A549 (cell line): ENCODE measurements at regions not wholly inside any gene's neighbourhood (a gene's known extent, or its start where the extent isn't known, plus 50 kb on each side); places are given as distances from the start of the nearest gene placed in this dataset.

ENCODE experiments used
- CTCF ChIP-seq: fragments of >200 bp; sonication (Bioruptor Twin); formaldehyde crosslinking; IDR thresholded peaks from 3 replicates; pipeline ENCODE4 v1.5.1; 2016
- JUNB ChIP-seq: fragments of >200 bp; sonication (Bioruptor Twin); formaldehyde crosslinking; IDR thresholded peaks from 2 replicates; pipeline ENCODE4 v1.6.1; 2016
- PHF8 ChIP-seq: fragments of 200-600 bp; sonication (generic); IDR thresholded peaks from 2 replicates; pipeline ENCODE4 v1.6.1; 2016; ENCODE audit warnings: low read depth, mild to moderate bottlenecking, antibody characterized with exemption, moderate library complexity, borderline replicate concordance
- POLR2A ChIP-seq: IDR thresholded peaks from 2 replicates; pipeline ENCODE4 v1.6.1; 2012; ENCODE audit warnings: mild to moderate bottlenecking, low read length
- RARB ChIP-seq: fragments of 250-450 bp; sonication (Bioruptor Pico); IDR thresholded peaks from 2 replicates; pipeline ENCODE4 v1.8.0; 2021; ENCODE audit warnings: mild to moderate bottlenecking, moderate library complexity
- SREBF2 ChIP-seq: fragments of 450-650 bp; IDR thresholded peaks from 2 replicates; pipeline ENCODE4 v1.6.1; 2014; ENCODE audit warnings: mild to moderate bottlenecking, moderate library complexity

DNA sequence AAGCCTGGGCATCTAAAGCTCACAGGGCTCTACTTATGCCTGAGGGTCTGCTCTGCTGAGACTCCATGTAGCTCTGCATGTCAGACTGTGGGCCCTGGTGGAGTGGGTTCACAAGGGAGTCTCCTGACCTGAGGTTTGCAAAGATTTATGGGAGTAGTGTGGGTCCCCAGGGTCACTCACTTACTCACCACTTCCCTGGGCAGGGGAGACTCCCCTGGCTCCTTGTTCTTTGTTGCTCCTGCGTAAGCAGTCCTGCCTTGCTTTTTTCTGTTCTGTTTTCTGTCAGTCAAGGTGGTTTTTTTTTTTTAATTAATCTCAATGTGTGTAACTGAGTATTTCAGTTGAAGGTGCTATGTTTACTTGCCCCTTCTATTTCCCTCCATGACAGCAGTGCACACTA, 256.6 kb downstream of the TMEM38B start:
- TF ChIP-seq POLR2A = no peak
- no peak for TF ChIP-seq PHF8
- no peak for TF ChIP-seq JUNB
- no peak for TF ChIP-seq SREBF2
- no peak for TF ChIP-seq CTCF
- no peak for TF ChIP-seq RARB (CRISPR knock-in tag)
